ENCODE measurements at regions not wholly inside any gene's neighbourhood (a gene's known extent, or its start where the extent isn't known, plus 50 kb on each side); places are given as distances from the start of the nearest gene placed in this dataset.

DNA sequence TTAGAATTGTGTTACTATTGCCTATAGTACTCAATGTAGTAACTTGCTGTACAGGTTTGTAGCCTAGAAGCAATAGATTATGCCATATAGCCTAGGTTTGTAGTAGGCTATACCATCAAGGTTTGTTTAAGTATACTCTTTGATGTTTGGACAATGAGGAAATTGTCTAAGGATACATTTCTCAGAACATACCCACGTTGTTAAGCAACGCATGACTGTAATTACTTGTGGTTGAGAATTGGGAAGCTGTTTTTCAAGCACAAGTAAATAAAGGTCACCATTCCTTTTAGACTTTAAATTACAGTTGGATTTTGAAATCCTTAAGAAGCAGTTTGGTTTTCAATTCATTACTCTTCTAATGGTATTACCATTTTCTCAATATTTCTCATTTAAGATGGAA, 89.8 kb upstream of the KCNH7 start:
- DNase-seq: no peak

DNA sequence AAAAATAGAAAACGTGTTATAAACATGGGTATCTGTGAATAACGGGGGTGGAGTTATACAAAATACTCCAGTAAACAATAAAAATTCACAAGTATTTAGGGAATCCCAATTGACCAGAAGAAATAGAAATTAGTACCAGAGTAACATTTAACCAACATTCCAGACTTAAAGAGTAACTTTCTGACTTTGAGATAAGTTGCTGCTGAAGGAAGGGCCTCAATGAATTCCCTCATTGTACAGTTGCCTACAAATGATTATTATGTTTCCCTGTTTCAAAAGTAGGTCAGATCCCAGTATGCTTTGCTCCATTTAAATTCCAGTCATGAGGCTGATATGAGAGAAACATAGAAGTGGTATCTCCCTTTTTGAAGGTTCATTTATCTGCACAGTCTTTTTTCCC, 88.3 kb upstream of the KCNH7 start:
- DNase-seq: no peak

DNA sequence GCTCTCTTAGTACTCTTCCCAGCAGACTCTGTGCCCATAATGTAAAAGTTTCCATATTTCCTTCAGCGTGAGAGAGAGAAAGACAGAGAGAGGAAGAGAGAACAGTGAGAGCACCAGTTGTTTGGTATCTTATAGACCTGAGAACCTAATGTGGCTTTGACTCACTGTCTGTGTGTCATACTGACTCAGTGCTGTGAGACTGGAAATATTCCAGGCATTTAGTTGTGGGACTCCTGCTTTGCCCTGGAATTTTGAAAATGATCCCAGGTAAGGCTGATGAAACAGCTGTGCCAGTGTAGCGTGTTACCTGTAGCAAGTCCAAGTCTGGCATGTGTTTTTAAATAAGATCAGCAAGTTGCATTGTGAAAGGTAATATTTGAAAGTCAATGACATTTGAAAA, 87.9 kb upstream of the KCNH7 start:
- no peak for DNase-seq

DNA sequence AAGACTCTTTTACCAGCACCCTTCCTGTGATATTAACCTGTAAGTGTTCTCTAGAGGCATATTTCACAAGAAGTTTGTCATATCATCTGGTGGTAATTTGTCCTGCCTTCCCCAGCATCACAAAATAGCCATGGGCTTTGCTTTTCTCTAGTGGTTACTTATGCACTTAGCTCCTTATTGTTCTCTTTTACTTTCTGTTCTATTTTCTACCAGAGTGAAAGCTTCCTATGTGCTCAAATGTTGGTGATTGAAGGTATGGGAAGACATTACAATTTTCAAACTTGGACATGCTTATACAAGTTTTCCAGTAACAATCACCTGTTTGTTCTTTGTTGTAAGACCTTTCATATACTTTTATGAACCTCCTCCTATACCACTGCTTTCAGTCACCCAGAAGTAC, 87.0 kb upstream of the KCNH7 start:
- no peak for DNase-seq

DNA sequence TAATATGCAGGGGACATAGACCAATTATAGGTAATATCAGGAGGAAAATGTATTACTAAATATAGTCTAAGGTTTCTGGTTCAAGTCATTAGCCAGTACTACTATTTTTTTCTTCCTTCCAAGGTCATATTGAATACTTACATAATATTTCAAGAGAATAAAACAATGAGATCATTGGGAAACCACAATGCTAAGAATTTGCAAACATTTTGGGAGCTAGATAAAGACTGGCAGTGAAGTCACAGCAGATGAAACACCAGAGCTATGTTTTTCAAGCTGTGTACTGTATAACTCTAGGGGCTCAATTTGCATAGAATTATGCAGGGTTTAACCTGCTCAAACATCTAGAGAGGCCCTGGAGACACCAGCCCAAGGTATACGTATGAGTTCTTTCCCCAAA, 80.5 kb upstream of the KCNH7 start:
- no peak for DNase-seq

DNA sequence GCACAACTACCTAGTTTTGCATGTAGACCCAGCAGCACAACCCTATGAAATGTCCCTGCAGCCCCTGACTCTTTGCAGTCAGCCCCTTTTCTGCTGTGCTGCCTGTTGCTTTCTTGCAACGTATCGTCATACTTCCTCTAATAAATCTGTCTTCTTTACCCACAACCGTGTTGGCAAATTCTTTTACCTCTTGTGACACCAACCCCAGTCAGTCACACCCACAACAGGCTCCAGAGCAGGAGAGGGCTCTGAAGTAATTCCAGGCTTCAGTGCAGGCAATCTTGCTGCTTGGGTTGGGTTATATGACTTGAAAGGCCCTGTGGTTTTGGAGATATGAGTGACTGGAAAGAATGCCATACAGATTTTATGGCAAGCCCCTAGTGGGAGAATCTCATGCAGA, 79.1 kb upstream of the KCNH7 start:
- DNase-seq: no peak

DNA sequence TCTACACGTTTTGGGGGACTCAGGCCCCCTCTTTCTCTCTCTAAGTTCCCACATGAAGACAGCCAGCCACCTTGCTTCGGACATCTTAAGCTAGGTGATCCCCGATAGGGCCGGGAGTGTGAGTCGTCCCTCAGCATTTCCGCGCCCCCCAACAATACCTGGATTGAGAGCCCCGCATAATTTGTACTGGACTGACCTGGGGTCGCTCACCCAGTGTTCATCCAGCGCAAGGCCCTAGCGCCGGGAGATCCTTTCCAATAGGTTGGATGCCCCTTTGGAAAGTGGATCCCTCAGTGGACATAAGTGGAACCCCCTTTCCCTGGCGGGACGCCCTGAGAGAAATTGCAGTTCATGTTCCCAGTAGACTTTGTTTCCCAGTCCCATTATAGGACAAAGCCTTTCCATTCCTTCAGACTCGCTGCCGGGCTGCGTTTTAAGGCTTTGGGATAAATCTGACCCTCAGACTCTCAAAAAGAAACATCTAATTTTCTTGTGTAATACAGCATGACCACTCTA, 77.8 kb upstream of the KCNH7 start:
- no peak for DNase-seq

DNA sequence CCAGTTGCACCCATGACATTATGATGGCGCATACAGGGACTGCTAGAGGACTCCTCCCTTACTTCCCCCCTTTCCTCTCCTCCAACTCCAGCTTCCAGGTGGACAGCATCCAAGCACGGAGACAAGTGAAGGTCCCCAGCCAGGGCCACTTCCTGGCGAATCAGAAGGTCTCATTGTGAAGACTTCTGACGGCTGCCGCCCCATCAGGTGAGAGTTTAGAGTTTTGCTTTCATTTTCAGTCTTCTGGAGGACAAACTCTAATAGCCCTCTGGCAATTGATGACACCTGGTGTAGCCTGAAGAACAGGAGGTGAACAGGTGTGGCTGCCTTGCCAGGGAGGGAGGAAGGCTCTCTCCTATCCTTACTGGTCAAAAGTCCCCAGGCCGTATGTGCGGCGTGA, 77.3 kb upstream of the KCNH7 start:
- DNase-seq: no peak

DNA sequence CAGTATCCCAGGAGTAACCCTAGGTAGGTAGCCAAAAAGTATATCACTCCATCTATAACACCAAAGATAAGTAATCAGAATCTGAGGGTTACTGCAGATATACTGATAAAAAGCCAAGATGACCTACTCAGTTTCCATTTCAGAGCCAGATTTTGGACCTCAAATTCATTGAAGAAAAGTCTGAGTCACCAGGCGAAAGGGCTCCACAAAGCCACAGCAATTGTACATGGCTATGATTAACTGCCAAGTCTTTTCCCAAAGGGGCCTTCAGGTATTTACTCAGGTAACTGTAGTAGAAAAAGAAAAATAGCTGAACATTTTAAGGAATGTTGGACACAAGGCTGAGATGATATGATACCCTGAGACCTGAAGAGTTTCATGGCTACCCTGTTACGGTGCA, 75.6 kb upstream of the KCNH7 start:
- no peak for DNase-seq

DNA sequence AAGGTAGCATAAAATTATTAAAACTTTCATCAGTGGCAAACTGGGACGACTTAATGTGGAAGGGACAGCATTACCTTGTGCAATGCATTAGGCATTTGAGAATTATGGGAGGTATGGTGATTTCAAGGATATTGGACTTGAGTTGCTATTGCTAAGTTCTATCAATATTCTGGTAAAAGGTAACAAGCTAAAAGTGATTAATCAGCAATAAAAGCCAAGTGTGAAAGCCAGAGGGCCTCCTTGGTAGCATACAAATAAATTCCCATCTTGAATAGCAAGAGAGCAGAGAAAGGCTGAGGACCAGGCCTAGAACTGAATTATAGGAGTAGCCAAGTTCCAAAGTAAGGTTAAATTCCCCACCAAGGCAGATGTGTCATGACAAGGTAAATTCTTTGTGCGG, 74.2 kb upstream of the KCNH7 start:
- no peak for DNase-seq

DNA sequence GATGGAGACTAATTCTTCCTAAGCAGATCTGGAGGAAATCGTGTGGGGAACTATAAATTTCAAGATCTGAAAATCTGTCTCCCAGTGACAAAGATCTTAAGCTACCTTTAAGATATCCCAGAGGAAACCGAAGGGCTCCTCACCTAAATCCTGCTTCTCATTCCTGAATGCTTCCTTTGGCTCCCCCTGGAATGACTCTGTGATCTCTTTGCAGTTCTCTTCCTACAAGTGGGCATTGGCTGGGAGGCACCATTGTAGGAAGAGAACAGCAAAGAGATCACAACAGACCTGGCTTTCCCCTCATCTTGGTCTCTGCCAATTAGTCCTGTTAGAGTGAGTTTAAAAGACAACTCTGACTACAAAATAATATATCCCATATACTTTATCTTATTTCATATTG, 70.0 kb upstream of the KCNH7 start:
- no peak for DNase-seq

DNA sequence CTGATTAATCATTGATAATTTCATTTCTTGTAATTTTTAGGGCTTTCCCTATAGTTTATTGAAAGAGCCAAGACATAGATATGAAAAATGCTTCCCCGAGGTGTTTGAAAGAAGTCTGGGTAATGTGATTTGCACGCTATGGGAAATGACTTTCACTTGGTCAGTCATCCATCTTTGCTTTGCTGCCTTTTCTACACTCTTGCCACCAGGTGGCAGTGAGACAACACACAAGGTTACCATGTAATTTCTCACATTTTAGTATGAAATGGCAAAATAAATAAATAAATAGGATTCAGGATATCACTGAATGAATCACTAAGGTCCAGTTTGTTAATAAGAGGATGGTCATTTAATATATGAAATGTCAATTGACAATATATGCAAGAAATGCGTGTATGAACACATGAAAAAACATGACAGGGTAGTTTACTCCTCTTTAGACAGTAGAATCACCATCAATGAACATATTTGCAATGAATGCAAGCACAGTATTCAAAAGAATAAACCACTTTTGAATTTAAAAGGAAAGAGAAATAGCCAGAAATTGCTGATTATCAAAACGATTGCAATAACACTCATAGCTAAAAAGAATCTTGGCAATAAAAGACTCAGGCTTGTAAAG, 52.2 kb upstream of the KCNH7 start:
- no peak for DNase-seq

DNA sequence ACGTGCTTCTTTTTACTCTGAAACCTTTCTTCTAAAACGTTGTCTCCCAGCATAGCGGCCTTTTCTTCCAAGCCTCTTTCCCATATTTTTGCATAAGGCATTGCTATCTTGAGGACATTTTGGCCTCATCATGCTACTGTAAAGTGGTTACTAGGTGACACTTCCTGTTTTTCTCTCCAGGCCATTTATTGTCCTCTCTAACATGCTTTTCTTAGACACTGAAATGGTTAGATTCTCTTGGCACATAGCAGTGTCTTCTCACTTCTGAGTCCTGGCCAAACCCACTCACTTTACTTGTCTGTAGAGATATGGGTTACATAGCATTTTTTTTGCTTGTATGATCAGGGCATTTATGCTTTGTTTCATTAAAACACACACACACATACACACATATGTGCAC, 50.1 kb upstream of the KCNH7 start:
- DNase-seq: no peak
